ENCODE measurements at regions not wholly inside any gene's neighbourhood (a gene's known extent, or its start where the extent isn't known, plus 50 kb on each side); places are given as distances from the start of the nearest gene placed in this dataset.

- Histone ChIP-seq H3K4me1 (no peaks in the 10 kb centered on the region), H3K4me3 (no peak overlapping the region), H3K27me3 (no peaks in the 10 kb centered on the region), H3K27ac (no peak overlapping the region), H3K9me3 (peaks cover 0 to 19% (median 0%) of the 10 kb centered on the region in 3 donors), H3K36me3 (no peaks in the 10 kb centered on the region)
- 57 to 90% methylated on average over 2 of the region's 2 CpGs for WGBS, 2 donors (ENCODE audit: low coverage in 1 of 2)
- ATAC-seq: no peak
- TF ChIP-seq POLR2AphosphoS5 (IDR thresholded peaks at IDR 0.05) (no peak), EP300 (IDR thresholded peaks at IDR 0.05) (no peak), POLR2A (IDR thresholded peaks at IDR 0.05) (no peak)
- TF ChIP-seq, protein P1, sequence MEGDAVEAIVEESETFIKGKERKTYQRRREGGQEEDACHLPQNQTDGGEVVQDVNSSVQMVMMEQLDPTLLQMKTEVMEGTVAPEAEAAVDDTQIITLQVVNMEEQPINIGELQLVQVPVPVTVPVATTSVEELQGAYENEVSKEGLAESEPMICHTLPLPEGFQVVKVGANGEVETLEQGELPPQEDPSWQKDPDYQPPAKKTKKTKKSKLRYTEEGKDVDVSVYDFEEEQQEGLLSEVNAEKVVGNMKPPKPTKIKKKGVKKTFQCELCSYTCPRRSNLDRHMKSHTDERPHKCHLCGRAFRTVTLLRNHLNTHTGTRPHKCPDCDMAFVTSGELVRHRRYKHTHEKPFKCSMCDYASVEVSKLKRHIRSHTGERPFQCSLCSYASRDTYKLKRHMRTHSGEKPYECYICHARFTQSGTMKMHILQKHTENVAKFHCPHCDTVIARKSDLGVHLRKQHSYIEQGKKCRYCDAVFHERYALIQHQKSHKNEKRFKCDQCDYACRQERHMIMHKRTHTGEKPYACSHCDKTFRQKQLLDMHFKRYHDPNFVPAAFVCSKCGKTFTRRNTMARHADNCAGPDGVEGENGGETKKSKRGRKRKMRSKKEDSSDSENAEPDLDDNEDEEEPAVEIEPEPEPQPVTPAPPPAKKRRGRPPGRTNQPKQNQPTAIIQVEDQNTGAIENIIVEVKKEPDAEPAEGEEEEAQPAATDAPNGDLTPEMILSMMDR (IDR thresholded peaks at IDR 0.05): no peak
These were observed 366.4 kb downstream of the IPO8 start for GRCh38 chr12:30329281-30329680.

DNA sequence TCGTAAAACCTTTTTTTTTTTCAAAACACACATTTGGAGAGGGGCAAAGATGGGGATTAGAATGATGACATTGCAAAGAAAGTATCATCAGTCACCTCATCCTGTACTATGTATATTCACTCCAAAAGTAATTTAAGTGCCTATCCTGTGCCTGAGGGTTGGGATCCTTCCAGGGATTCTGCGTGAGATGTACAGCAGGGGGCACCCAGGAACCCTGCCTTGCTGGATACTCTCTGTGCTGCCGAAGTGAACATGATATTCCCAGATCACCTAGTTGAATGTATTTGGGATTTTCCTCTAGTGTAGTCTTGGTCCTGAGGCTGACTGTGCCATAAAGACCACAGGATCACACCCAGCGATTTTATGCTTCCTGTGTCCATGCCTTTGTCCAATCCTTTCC lies 372.7 kb downstream of the IPO8 start:
- H3K9me3 ChIP-seq: peaks cover 0 to 33% (median 0%) of the 10 kb centered on the region in 3 donors
- no peak overlapping the region for H3K27ac ChIP-seq
- no peak for ATAC-seq
- no peaks in the 10 kb centered on the region for H3K4me1 ChIP-seq
- H3K27me3 ChIP-seq: no peaks in the 10 kb centered on the region
- no peaks in the 10 kb centered on the region for H3K36me3 ChIP-seq
- no peak overlapping the region for H3K4me3 ChIP-seq
- TF ChIP-seq, protein P1 (IDR thresholded peaks at IDR 0.05): no peak
- no peak for TF ChIP-seq EP300 (IDR thresholded peaks at IDR 0.05)
- no peak for TF ChIP-seq POLR2A (IDR thresholded peaks at IDR 0.05)
- TF ChIP-seq POLR2AphosphoS5 (IDR thresholded peaks at IDR 0.05): no peak
- WGBS, 2 donors (ENCODE audit: low coverage in 1 of 2): 56 to 69% methylated on average over 2 to 4 of the region's 4 CpGs

DNA sequence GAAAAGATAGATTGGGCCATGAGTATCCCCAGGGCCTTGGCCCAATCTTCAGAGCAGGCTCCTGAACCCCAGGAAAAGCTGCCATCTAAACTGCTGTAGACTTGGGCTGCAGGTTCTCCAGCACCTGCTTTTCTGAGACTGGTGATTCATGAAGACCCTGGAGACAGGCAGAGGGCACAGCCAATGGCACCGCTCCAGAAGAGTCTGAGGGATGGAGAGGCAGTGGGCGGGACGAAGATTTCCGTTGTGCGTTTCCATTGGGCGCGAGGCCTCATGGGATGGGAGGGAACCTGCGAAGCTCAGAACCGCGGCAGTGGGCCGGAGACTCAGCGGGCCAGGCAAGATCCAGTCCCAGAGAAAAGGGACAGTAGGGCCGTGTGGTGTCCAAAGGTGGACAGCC lies 375.1 kb downstream of the IPO8 start:
- H3K27me3 ChIP-seq: no peaks in the 10 kb centered on the region
- no peaks in the 10 kb centered on the region for H3K36me3 ChIP-seq
- H3K4me3 ChIP-seq: no peak overlapping the region
- WGBS, 2 donors (ENCODE audit: low coverage in 1 of 2): 80 to 97% methylated on average over 1 to 12 of the region's 13 CpGs
- H3K4me1 ChIP-seq: no peaks in the 10 kb centered on the region
- H3K9me3 ChIP-seq: peaks cover 0 to 26% (median 0%) of the 10 kb centered on the region in 3 donors
- H3K27ac ChIP-seq: no peak overlapping the region
- ATAC-seq: no peak
- TF ChIP-seq, protein P1 (IDR thresholded peaks at IDR 0.05): no peak
- TF ChIP-seq EP300 (IDR thresholded peaks at IDR 0.05) (no peak), POLR2A (IDR thresholded peaks at IDR 0.05) (no peak), POLR2AphosphoS5 (IDR thresholded peaks at IDR 0.05) (no peak)

DNA sequence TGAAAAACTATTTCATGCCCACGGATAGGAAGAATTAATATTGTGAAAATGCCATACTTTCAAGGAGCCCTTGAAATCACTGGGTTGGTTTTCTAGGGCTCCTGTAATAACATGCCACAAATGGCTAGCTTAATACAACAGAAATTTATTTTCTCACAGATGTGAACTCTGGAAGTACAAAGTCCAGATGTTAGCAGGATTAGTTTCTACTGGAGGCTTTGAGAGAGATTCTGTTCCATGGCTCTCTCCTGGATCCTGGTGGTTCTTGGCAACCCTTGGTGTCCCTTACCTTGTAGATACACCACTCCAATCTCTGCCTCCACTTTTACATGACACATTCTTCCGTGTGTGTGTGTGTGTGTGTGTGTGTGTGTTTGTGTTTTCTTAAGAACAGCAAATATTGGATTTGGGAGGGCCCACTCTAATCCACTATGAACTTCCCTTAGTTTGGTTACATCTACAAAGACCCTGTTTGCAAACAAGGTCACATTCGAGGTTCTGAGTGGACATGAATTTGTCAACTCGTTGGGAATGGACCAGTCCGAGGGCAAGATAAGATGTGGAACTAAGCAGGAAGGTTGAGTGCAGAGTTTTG lies 381.1 kb downstream of the IPO8 start:
- WGBS, 2 donors (ENCODE audit: low coverage in 1 of 2): 57 to 63% methylated on average over 5 of the region's 5 CpGs
- TF ChIP-seq POLR2AphosphoS5 (IDR thresholded peaks at IDR 0.05) (no peak), POLR2A (IDR thresholded peaks at IDR 0.05) (no peak), EP300 (IDR thresholded peaks at IDR 0.05) (no peak)
- TF ChIP-seq, protein P1 (IDR thresholded peaks at IDR 0.05): no peak

GRCh38 chr12:30308010-30308717 lies 387.5 kb downstream of the IPO8 start:
- 78 to 84% methylated on average over 4 of the region's 4 CpGs for WGBS, 2 donors (ENCODE audit: low coverage in 1 of 2)
- no peaks in the 10 kb centered on the region for H3K36me3 ChIP-seq
- no peak overlapping the region for H3K27ac ChIP-seq
- TF ChIP-seq EP300 (IDR thresholded peaks at IDR 0.05): no peak
- TF ChIP-seq POLR2AphosphoS5 (IDR thresholded peaks at IDR 0.05): no peak
- TF ChIP-seq, protein P1 (IDR thresholded peaks at IDR 0.05): no peak
- no peak for TF ChIP-seq POLR2A (IDR thresholded peaks at IDR 0.05)
- H3K9me3 ChIP-seq: peaks cover 0 to 23% (median 0%) of the 10 kb centered on the region in 3 donors
- ATAC-seq: no peak
- no peak overlapping the region for H3K4me3 ChIP-seq
- H3K27me3 ChIP-seq: no peaks in the 10 kb centered on the region
- H3K4me1 ChIP-seq: no peaks in the 10 kb centered on the region

More for the DNA sequence above, 381.1 kb downstream of the IPO8 start:
- Histone ChIP-seq H3K27me3 (no peaks in the 10 kb centered on the region), H3K4me3 (no peak overlapping the region), H3K9me3 (peaks cover 0 to 23% (median 0%) of the 10 kb centered on the region in 3 donors), H3K27ac (no peak overlapping the region), H3K4me1 (no peaks in the 10 kb centered on the region), H3K36me3 (no peaks in the 10 kb centered on the region)
- ATAC-seq: no peak

Data from gastroesophageal sphincter (tissue), 4 donors.